Hepatocyte (in vitro differentiated cells): ENCODE measurements at regions not wholly inside any gene's neighbourhood (a gene's known extent, or its start where the extent isn't known, plus 50 kb on each side); places are given as distances from the start of the nearest gene placed in this dataset.

Source experiments
- DNase-seq: peaks from one replicate; pipeline ENCODE4 v3.0.0-alpha.2; 2016; ENCODE audit warnings: low spot score
- H2AFZ ChIP-seq: fragments of 200-600 bp; sonication (generic); 2 replicates; pipeline ENCODE4 v1.6.0; 2016; ENCODE audit warnings: antibody characterized with exemption, mild to moderate bottlenecking
- H3K27ac ChIP-seq: fragments of 200-600 bp; sonication (generic); 2 replicates; pipeline ENCODE4 v1.5.1; 2016; ENCODE audit warnings: mild to moderate bottlenecking
- H3K27me3 ChIP-seq: fragments of 200-600 bp; sonication (generic); 2 replicates; pipeline ENCODE4 v1.6.1; 2016
- H3K36me3 ChIP-seq: fragments of 200-600 bp; sonication (generic); replicated peaks from 2 replicates; pipeline ENCODE4 v1.5.1; 2016; ENCODE audit warnings: low read depth; ENCODE audit not compliant: insufficient read depth
- H3K4me1 ChIP-seq: fragments of 200-600 bp; sonication (generic); 2 replicates; pipeline ENCODE4 v1.5.1; 2016; ENCODE audit warnings: mild to moderate bottlenecking, moderate library complexity; ENCODE audit not compliant: insufficient read depth
- H3K4me2 ChIP-seq: fragments of 200-600 bp; sonication (generic); 2 replicates; pipeline ENCODE4 v1.6.0; 2016
- H3K4me3 ChIP-seq: fragments of 200-600 bp; sonication (generic); 2 replicates; pipeline ENCODE4 v1.5.1; 2016; ENCODE audit warnings: mild to moderate bottlenecking
- H3K79me2 ChIP-seq: fragments of 200-600 bp; sonication (generic); 2 replicates; pipeline ENCODE4 v1.6.0; 2017; ENCODE audit warnings: mild to moderate bottlenecking
- H3K9me2 ChIP-seq: fragments of 200-600 bp; sonication (generic); replicated peaks from 2 replicates; pipeline ENCODE4 v1.6.0; 2017; ENCODE audit warnings: mild to moderate bottlenecking; ENCODE audit not compliant: insufficient read depth
- H3K9me3 ChIP-seq: fragments of 200-600 bp; sonication (generic); 2 replicates; pipeline ENCODE4 v1.5.1; 2016; ENCODE audit warnings: low read depth, mild to moderate bottlenecking
- H4K20me1 ChIP-seq: fragments of 200-600 bp; sonication (generic); 2 replicates; pipeline ENCODE4 v1.6.0; 2016; ENCODE audit warnings: mild to moderate bottlenecking; ENCODE audit not compliant: insufficient read depth, poor library complexity, severe bottlenecking
- CTCF ChIP-seq: fragments of 200-600 bp; sonication (generic); IDR thresholded peaks from 2 replicates; pipeline ENCODE4 v1.5.1; 2016; ENCODE audit warnings: antibody characterized with exemption, mild to moderate bottlenecking; ENCODE audit not compliant: poor library complexity
- EZH2 ChIP-seq: fragments of 200-600 bp; sonication (generic); IDR thresholded peaks from 2 replicates; pipeline ENCODE4 v1.6.1; 2016; ENCODE audit warnings: antibody characterized with exemption, mild to moderate bottlenecking, borderline replicate concordance
- EZH2phosphoT487 ChIP-seq: fragments of 200-600 bp; sonication (generic); IDR thresholded peaks from one replicate; pipeline ENCODE4 v1.6.1; 2018; ENCODE audit warnings: antibody characterized with exemption, mild to moderate bottlenecking, low read depth, moderate library complexity; ENCODE audit not compliant: unreplicated experiment, severe bottlenecking
- WGBS: methylation state at CpG from one replicate; pipeline ENCODE4 v1.1.6; 2016; ENCODE audit warnings: low lambda C conversion rate; ENCODE audit errors: missing lambda C conversion rate; 5-methylcytosine and 5-hydroxymethylcytosine counted together

GRCh38 chr10:55398497-55398882, 597.5 kb upstream of the PCDH15 start:
- Histone ChIP-seq H3K4me1 (no peaks in the 10 kb centered on the region), H3K4me2 (no peak overlapping the region), H3K9me2 (no peaks in the 10 kb centered on the region), H3K9me3 (no peaks in the 10 kb centered on the region), H2AFZ (no peak overlapping the region), H4K20me1 (no peaks in the 10 kb centered on the region), H3K27me3 (no peaks in the 10 kb centered on the region), H3K79me2 (no peaks in the 10 kb centered on the region), H3K36me3 (no peaks in the 10 kb centered on the region), H3K27ac (no peak overlapping the region), H3K4me3 (no peak overlapping the region)
- DNase-seq: no peak
- 50% methylated on average over 1 of the region's 1 CpG for WGBS
- no peak for TF ChIP-seq CTCF
- no peak for TF ChIP-seq EZH2phosphoT487
- TF ChIP-seq EZH2: no peak

GRCh38 chr10:55397777-55398496, 596.9 kb upstream of the PCDH15 start:
- no peak overlapping the region for H3K4me2 ChIP-seq
- no peaks in the 10 kb centered on the region for H3K79me2 ChIP-seq
- H3K4me1 ChIP-seq: no peaks in the 10 kb centered on the region
- no peaks in the 10 kb centered on the region for H3K36me3 ChIP-seq
- H3K4me3 ChIP-seq: no peak overlapping the region
- no peak for TF ChIP-seq EZH2
- no peak for TF ChIP-seq EZH2phosphoT487
- no peak for TF ChIP-seq CTCF
- H2AFZ ChIP-seq: no peak overlapping the region
- no peaks in the 10 kb centered on the region for H3K9me3 ChIP-seq
- no peaks in the 10 kb centered on the region for H4K20me1 ChIP-seq
- no peak overlapping the region for H3K27ac ChIP-seq
- DNase-seq: no peak
- no peaks in the 10 kb centered on the region for H3K27me3 ChIP-seq
- 90% methylated on average over 7 of the region's 7 CpGs for WGBS
- no peaks in the 10 kb centered on the region for H3K9me2 ChIP-seq

GRCh38 chr10:55378196-55378595, 577.2 kb upstream of the PCDH15 start:
- 87% methylated on average over 1 of the region's 1 CpG for WGBS
- Histone ChIP-seq H3K4me3 (no peak overlapping the region), H3K79me2 (no peaks in the 10 kb centered on the region), H3K27me3 (no peaks in the 10 kb centered on the region), H3K4me2 (no peak overlapping the region), H2AFZ (no peak overlapping the region), H4K20me1 (no peaks in the 10 kb centered on the region), H3K4me1 (no peaks in the 10 kb centered on the region), H3K36me3 (no peaks in the 10 kb centered on the region), H3K27ac (no peak overlapping the region), H3K9me2 (no peaks in the 10 kb centered on the region), H3K9me3 (no peaks in the 10 kb centered on the region)
- no peak for DNase-seq
- TF ChIP-seq CTCF: no peak
- no peak for TF ChIP-seq EZH2phosphoT487
- TF ChIP-seq EZH2: no peak
